ENCODE measurements at regions not wholly inside any gene's neighbourhood (a gene's known extent, or its start where the extent isn't known, plus 50 kb on each side); places are given as distances from the start of the nearest gene placed in this dataset.

DNA sequence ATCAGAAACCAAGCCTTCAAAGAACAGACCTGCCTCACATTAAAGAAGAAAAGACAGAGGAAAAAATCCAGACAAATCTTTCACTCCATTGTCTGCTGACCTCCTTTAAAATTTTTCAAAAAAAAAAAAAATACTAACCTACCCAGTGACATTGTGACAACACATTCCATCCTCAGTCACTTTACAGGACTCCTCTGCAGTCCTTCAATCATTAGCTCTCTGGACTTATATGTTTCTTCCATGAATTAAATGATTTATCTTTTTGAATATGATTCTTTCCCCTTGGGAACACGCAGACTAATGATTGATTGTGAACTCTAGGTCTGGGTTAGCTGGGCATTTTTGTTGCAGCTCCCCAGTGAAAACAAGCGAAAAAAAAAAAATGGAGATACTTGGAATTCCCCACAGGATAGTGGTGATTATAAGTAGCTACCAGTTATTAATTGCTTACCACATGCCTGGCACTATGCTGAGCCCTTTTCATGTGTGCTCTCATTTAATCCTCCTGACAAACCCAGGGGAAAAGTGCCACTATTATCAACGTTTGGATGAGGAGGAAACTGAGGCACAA, 261.3 kb upstream of the NCKAP5 start:
- TF ChIP-seq, protein P1, sequence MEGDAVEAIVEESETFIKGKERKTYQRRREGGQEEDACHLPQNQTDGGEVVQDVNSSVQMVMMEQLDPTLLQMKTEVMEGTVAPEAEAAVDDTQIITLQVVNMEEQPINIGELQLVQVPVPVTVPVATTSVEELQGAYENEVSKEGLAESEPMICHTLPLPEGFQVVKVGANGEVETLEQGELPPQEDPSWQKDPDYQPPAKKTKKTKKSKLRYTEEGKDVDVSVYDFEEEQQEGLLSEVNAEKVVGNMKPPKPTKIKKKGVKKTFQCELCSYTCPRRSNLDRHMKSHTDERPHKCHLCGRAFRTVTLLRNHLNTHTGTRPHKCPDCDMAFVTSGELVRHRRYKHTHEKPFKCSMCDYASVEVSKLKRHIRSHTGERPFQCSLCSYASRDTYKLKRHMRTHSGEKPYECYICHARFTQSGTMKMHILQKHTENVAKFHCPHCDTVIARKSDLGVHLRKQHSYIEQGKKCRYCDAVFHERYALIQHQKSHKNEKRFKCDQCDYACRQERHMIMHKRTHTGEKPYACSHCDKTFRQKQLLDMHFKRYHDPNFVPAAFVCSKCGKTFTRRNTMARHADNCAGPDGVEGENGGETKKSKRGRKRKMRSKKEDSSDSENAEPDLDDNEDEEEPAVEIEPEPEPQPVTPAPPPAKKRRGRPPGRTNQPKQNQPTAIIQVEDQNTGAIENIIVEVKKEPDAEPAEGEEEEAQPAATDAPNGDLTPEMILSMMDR (IDR thresholded peaks at IDR 0.05; ENCODE audit: low read depth, low read length): no peak
- TF ChIP-seq POLR2A (IDR thresholded peaks at IDR 0.05; ENCODE audit: extremely low read depth, insufficient read length): no peak
- TF ChIP-seq, protein P2, sequence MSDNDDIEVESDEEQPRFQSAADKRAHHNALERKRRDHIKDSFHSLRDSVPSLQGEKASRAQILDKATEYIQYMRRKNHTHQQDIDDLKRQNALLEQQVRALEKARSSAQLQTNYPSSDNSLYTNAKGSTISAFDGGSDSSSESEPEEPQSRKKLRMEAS (IDR thresholded peaks at IDR 0.05; ENCODE audit: low read depth, low read length): no peak
- TF ChIP-seq MYC (IDR thresholded peaks at IDR 0.05; ENCODE audit: low read depth, low read length): no peak
- no peak for DNase-seq (ENCODE audit: low read depth)
- H3K4me3 ChIP-seq (ENCODE audit: low read depth, low read length): no peak overlapping the region

DNA sequence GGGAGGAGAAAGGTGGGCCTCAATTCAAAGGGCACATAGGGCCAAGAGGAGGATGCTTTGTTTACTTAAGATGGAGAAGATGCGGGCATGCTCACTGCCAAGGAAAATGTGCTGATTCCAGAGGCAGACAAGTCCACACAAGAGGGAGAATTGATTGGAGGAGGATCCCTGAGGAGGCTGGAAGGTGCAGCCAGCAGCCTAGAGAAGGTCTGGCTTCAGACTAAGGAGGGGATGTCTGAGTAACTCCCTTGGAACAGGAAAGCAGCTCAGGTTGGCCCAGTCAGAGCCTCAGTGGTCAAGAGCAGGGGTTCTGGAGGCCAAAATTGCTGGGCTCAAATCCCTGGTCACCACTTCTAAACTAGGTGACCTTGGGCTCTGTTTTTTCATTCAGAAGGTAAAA, 265.5 kb upstream of the NCKAP5 start:
- H3K4me3 ChIP-seq (ENCODE audit: low read depth, low read length): no peak overlapping the region
- DNase-seq (ENCODE audit: low read depth): no peak
- TF ChIP-seq, protein P2 (IDR thresholded peaks at IDR 0.05; ENCODE audit: low read depth, low read length): no peak
- TF ChIP-seq POLR2A (IDR thresholded peaks at IDR 0.05; ENCODE audit: extremely low read depth, insufficient read length) (no peak), MYC (IDR thresholded peaks at IDR 0.05; ENCODE audit: low read depth, low read length) (no peak)
- TF ChIP-seq, protein P1 (IDR thresholded peaks at IDR 0.05; ENCODE audit: low read depth, low read length): no peak

DNA sequence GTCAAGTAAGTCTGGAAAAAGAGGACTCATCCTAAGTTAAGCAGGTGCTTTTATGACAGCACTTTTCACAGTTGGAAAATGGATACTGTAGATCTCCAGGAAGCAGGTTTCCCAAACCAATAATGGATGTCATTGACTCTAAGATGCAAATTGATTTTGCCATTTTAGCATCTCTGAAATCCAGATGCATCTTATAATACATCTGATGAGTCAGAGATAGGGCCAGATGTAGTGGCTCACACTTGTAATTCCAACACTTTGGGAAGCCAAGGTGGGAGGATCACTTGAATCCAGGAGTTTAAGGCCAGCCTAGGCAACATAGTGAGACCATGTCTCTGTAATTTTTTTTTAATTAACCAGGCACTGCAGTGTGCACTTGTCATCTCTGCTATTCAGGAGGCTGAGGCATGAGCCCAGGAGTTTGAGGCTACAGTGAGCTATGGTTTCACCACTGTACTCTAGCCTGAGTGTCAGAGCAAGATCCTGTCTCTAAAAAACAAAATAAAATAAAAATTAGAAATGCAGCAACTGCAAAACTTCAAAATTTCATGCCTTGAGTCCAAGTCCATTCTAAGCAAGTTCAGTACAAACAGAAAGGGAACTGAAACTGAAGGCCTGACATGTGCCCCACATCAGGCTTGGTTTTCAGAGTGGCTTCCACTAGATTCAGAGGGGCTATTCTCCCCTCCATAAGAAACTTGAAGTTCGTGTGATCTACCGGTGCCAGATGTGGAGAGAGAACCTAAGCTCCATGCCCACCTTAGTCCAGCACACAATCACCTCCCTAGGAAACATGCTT, 267.8 kb upstream of the NCKAP5 start:
- TF ChIP-seq POLR2A (IDR thresholded peaks at IDR 0.05; ENCODE audit: extremely low read depth, insufficient read length) (no peak), MYC (IDR thresholded peaks at IDR 0.05; ENCODE audit: low read depth, low read length) (no peak)
- TF ChIP-seq, protein P2 (IDR thresholded peaks at IDR 0.05; ENCODE audit: low read depth, low read length): no peak
- TF ChIP-seq, protein P1 (IDR thresholded peaks at IDR 0.05; ENCODE audit: low read depth, low read length): no peak
- H3K4me3 ChIP-seq (ENCODE audit: low read depth, low read length): no peak overlapping the region
- no peak for DNase-seq (ENCODE audit: low read depth)

DNA sequence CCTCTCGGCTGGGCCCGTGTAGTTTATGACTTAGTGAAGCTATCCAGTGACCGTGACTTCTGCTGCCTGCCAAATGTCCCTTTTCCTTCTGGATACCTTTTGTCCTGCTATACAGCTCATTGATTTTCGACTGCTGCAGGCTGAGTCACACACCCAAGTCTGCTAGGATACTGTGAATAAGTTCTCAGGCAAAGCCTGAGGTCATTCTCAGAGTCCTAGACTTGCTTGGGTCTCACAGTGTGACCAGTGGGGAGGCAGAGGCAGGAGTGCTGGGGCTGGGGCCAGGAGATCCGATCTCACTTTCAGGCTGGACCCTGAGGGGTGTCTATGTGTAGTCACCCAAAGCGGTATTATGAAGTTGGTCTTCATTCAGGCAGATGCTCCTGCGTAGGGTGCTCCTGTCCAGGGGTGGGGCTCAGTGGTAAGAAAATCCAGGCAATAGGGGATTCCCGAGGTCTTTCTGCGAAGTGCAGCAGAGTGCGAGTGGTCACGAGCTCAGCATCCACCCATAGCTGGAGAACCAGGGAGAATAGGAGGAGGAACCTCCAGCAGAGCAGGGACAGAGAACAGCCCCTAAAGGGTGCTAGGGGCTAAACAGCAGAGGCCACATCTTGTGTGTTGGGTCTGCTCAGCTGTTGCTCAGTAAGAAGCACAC, 268.6 kb upstream of the NCKAP5 start:
- no peak for DNase-seq (ENCODE audit: low read depth)
- TF ChIP-seq, protein P2 (IDR thresholded peaks at IDR 0.05; ENCODE audit: low read depth, low read length): no peak
- TF ChIP-seq POLR2A (IDR thresholded peaks at IDR 0.05; ENCODE audit: extremely low read depth, insufficient read length) (no peak), MYC (IDR thresholded peaks at IDR 0.05; ENCODE audit: low read depth, low read length) (no peak)
- TF ChIP-seq, protein P1 (IDR thresholded peaks at IDR 0.05; ENCODE audit: low read depth, low read length): no peak
- H3K4me3 ChIP-seq (ENCODE audit: low read depth, low read length): no peak overlapping the region

DNA sequence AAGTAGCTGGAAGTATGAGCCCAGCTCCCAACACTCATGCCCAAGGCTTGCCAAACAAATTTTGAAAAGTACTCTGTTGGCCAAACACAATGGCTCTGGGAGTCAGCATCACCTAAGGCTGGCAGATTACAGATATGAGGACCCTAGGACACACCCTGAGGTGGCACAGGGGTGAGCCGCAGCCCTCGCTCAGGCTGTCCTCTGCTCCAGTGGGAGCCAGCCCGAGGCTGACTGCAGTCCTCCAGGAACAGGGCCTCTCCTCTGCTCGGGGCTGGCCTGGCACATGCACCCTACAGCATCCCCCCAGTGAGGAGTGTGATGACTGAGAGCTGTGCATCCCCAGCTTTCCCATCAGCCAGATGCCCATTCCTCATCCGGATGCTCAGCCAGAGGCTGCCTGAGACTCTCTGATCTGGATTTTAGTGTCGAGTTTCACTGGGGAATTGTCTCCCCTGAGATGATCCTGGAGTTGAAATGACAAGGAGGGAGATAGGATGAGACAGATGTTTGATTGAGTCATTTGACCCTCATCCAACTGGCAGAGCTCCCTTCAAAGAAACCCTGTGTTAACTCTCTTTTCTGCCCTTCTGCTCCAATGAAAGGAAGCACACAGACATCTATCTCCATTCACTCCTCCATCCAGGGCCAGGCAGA, 269.3 kb upstream of the NCKAP5 start:
- DNase-seq (ENCODE audit: low read depth): no peak
- TF ChIP-seq MYC (IDR thresholded peaks at IDR 0.05; ENCODE audit: low read depth, low read length): no peak
- TF ChIP-seq, protein P2 (IDR thresholded peaks at IDR 0.05; ENCODE audit: low read depth, low read length): no peak
- TF ChIP-seq, protein P1 (IDR thresholded peaks at IDR 0.05; ENCODE audit: low read depth, low read length): no peak
- no peak for TF ChIP-seq POLR2A (IDR thresholded peaks at IDR 0.05; ENCODE audit: extremely low read depth, insufficient read length)
- no peak overlapping the region for H3K4me3 ChIP-seq (ENCODE audit: low read depth, low read length)

Data from NB4 (cell line).